H1 (cell line): ENCODE measurements at regions not wholly inside any gene's neighbourhood (a gene's known extent, or its start where the extent isn't known, plus 50 kb on each side); places are given as distances from the start of the nearest gene placed in this dataset.

Experiments
- GABPA ChIP-seq: IDR thresholded peaks from 2 replicates; pipeline ENCODE4 v1.6.1; 2011; ENCODE audit warnings: mild to moderate bottlenecking, low read length, moderate library complexity, borderline replicate concordance; ENCODE audit not compliant: insufficient read depth
- POU5F1 ChIP-seq: IDR thresholded peaks from 2 replicates; pipeline ENCODE4 v1.6.1; 2011; ENCODE audit warnings: low read depth, mild to moderate bottlenecking, low read length, moderate library complexity
- RAD21 ChIP-seq, 2 experiments: IDR thresholded peaks in 1 of 2; conservative IDR thresholded peaks in 1 of 2; 2 replicates each; pipeline ENCODE4 v1.6.1; 2011; ENCODE audit warnings: low read depth in 2 of 2, low read length in 2 of 2, improper control_type of control experiment in 1 of 2, inconsistent platforms in 1 of 2, mild to moderate bottlenecking in 1 of 2, moderate library complexity in 1 of 2

DNA sequence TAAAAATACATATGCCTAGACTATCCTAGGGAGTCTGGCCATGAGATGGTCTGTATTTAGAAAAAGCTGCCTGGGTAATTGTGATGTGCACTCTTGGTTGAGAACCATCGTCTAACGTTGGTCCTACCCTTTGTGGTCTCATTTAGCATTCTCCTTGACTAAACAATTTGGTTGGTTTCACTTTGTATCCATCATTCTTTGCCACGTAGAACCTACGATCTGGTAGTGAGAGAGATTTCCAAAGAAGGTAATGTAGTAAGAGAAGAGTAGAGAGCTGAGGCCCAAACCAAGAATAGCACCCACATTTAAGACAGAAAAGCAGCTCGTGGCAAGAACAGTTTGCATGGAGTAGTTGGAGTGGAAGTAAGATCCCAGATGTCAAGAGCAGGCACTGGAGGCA lies 219.8 kb downstream of the TMEM200A start (continued):
- TF ChIP-seq RAD21 (IDR thresholded peaks at IDR 0.05 in 1 of 2, conservative IDR thresholded peaks at IDR 0.05 in 1 of 2; ENCODE audit: low read depth in 2 of 2, low read length in 2 of 2) (no peak), GABPA (no peak), POU5F1 (no peak)
